ENCODE measurements at regions not wholly inside any gene's neighbourhood (a gene's known extent, or its start where the extent isn't known, plus 50 kb on each side); places are given as distances from the start of the nearest gene placed in this dataset.

DNA sequence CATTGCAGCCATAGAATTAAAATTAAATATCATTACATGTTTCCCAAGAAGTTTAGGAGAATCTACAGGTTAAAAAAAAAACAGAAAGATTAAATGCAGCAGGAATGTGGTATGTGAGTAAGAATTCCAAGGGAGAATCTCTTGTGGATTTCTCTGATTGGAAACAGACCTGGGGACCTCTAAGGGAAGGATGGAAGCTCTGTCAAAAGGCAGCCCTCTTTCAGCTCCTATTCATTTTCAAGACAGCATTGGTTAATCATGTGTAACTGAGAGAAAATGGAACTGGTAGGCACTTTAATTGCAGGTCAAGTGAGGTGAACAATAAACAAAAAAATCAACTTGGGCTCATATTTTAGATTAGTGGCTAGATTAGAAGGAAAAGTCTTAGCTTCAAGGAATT lies 81.4 kb upstream of the MTPN start:
- FAIRE-seq: no peak

DNA sequence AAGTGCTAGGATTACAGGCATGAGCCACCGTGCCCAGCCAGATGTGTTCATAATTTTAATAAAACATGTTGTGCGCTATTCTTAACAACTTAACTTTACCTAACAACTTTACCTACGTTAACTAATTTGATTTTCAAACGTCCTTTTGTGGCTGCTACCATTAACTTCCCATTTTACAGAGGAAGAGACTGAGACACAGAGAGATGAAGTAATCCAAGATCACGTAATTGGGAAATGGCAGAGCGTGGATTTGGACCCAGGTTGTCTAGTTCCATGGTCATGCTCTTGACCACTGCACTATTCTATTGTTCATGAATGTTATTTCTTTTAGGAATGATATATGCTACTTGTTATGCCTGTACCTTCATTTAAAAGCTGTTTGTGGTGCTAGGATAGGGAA lies 80.3 kb upstream of the MTPN start:
- FAIRE-seq: no peak

DNA sequence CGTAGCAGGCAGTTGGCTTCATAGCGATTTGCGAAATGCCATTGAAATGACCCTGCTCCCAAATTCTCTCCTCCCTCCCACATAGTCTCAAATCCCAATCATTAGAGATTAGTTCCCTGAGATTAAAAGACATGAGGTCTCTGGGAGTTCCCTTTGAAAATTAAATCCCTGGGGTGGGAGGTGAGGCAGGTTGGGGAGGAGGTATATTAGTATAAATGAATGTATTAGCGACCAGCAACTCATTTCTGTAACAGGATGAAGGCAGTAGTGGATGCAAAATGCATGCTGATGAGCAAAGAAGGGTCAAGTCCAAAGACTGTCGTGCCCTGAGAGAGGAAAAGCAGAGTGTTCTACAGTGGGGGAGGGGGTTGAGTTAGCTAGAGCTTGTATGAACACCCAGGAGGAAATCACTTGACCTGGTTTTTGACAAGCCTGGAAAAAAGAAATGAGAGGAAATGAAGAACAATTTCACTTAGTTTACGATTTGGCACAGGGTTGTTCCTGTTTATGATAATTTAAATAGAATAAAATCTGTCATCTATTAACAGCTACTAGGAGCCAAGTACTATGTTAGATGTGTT lies 79.6 kb upstream of the MTPN start:
- FAIRE-seq: no peak

DNA sequence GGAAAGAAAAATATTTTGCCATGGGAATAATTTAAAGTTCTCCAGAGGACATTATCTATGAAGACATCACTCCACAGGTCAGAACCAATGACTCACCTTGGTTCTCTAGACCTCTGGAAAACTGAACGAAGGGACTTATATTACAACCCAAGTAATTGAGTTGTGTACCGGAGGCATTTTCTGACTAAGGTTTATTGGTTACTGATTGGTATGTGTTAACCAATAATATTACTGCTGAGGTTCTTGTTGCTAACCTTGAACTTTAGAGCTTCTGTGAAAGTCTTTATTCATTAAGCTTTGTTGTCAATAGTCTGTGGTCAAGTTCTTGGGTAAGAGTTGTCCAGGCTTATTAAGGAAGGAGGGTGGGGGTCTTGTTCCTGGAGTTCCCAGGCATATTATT lies 78.1 kb upstream of the MTPN start:
- no peak for FAIRE-seq

DNA sequence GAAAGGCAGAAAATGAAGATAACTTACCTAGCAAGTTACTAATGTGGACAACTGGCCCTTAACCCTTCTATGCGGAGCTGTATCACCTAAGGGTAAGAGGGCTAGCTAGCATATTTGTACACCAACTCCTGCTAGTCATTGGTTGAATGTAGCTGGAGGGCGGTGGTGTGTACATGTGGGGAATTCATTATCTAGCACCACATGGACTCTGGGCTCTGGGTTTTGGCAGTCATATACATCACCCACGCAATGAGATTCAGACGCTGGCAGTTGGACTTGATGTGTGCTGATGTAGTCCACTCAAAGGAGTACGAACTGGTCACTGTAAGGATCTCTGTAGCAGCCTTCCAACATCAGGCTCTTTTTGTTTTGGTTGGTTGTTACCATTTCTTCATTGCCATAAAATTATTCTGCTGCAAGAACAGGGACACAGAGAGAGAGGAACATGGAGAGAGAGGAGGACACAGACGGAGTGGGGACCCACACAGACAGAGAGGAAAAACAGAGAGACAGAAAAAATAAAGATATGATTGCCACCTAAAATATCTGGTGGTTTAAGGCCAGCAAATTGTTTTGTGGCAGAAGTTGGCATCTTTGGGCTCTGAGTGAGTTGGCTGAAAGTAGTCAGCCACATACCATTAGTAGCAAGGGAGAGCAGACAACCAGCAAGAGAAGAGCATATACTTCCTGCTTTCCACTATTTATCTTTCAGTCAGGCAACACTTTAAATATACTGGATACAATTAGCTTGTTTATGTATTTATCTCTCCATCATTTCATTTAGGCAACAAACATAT lies 76.7 kb upstream of the MTPN start:
- no peak for FAIRE-seq

DNA sequence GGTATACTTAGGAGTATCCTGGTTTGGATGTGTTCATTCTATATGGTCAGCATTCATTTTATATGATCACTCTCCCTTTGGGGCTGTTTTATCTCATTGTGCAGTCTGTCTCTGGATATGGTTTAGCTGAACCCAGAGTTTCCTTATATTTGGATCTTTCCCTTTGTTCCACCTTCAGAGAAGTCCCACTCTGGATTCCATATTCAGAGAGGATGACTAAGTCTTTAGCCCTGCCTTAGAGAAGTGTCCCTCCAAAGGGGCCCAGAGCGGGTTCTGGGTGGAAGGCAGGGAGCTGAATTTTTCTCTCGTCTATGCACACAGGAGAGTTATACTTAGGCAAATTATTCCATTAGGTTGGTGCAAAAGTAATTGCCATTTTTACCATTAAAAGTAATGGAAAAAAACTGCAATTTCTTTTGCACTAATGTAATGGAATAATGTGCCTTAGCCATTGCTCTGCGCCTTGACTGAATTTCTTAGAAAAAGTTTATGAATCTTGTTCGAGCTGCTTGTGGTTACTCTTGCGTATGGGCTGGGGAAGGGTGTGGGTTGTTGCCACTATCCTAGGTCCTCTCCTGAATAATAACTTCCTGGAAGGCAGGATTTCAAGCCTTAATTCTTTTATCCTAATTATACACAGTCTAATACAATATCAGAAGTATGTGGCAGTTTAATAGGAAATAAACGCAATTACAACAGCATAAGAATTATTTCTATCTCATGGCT lies 74.2 kb upstream of the MTPN start:
- FAIRE-seq: no peak

DNA sequence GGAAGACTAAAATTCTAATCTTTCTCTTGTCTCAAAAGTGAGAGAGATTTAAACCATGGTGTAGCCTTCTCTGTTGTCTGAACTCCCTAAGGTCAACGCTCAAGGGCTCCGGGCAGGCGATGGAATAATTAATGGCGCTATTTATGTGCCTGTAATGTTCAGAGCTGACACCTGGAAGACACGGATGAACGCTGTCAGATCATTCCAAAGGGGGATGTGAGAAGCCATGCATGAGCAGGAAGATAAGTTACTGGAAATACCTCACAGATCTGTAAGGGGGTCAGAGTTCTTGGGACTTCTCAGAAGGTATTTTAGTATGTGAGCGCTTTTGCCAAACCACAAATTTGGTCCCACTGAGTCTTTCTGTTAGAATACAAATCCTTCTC lies 73.3 kb upstream of the MTPN start:
- no peak for FAIRE-seq

DNA sequence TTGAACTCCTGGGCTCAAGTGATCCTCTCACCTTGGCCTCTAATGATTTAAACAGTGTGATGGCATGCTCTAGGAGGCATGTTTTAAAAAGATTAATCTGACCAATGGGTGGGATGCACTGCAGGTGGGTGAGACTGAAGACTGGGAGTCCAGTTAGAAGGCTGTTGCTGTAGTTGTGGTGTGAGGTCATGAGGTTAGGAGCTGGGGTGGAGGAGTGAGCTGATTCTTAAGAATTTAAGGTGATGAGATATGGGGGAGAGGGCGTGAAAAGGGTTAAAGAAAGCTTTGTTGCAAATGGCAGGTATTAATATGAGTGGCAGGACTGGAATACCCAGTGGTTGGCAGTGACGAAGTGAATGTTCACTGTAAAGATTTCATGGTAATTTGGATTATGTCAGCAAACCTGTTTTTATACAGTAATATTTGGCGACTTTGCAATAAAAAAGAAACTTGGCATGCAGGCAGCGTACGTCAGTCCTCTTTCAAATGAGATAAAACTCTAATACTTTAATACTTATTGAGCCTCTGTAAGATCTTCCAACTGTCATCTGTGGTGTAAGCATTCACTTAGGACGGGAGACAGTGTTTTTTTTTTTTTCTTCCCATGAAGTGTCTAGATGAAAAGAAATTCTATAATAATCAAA lies 72.8 kb upstream of the MTPN start:
- no peak for FAIRE-seq

DNA sequence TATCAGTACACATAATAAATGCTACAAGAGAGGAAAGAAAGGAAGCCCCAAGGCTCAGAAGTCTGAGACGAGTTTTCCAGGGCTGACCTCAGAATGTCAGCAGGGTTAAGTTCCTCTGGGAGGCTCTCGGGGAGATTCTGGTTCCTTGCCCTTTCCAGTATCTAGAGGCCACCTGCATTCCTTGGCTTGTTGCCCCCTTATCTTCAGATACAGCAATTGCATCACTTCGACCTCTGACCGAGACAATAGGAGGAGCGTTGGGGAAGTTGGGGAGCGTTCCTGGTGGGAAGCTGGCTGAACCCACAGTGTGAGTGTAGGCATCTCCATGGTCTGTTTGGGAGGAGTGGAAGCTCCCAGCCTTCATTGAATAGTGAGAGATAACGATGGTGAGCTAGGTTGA lies 72.0 kb upstream of the MTPN start:
- FAIRE-seq: no peak

DNA sequence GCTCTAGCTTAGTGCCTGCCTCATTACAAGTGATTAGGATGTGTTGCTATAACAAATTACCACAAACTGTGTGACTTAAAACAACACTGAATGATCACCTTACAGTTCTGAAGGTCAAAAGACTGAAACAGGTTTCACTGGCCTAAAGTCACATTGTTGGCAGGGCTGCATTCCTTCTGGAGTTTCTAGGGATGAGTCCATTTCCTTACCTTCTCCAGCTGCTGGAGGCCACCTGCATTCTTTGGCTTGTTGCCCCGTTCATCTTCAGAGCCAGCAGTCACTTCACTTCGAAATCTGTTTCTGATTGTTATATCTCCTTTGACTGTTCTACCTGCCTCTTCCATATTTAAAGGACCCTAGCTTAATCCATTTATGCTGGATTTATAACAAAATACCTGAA lies 69.4 kb upstream of the MTPN start:
- no peak for FAIRE-seq

DNA sequence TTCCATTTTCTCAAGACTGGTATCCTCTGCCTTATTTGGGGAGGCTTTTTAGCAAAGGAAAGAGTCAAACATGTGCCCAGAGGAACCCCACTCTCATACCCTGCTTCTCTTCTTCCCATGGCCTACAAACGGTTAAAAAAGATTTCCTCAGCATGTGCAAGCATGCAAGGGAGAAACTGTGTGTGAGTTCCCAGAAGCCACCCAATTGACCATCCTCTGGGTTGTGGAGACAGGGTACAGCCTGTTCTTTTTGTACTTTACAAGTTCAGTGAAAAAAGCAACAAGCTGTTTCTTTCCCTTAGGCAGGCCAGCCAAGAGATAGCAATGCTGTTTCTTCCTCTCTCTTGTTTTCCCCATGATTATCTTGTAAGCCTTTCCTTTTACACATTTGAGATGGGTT lies 68.8 kb upstream of the MTPN start:
- FAIRE-seq: no peak

DNA sequence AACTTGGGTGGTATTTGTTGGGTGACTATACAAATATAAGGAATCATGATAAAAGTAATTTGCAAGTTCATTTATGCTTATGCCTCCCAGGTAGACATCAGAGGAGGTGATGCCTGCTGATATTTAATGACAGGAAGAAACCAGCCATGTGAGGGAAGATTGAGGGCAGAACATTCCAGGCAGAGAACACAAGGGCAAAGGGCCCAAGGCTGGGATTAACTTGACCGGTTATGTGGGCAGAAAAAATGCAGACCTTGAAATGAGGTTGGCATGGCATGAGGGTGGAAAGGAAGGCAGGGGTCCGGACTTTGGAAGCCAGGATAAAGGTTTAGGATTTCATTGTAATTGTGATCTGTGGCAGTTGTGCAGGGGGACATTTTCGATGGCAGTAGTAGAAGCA lies 68.0 kb upstream of the MTPN start:
- FAIRE-seq: no peak

DNA sequence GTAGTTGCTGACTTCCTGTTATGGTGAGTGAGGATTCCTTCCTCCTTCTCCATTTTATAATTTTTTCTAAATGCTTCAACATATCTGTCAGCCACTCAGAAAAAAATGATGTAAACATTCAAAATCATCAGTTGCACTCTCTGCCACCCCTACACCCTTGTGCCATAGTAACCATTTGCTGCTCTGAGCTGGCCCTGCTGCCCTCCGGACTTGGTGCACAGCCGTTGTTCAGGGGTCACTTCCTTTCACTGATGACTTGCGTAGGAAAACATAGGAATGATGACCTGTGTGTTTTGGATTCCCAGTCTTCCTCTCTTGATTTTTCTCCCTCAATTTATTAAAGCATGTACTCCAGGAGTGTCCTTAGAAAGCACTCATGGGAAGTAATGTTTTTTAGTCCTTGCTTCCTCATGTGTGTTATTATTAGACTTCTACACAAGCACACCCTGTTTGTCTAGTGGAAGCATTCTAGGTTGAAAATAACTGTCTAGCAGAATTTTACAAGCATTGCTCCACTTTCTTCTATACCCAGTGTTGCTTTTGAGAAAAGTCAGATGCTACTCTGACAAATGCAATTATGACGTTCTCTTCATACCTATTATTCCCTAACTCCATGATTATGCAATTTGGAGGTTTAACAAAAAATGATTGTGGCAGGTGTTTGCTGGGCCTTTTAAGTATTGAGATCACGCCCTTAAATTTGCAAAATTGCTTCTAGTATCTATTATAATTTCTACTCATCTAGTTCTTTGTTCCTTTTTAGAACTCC lies 62.6 kb upstream of the MTPN start:
- FAIRE-seq: no peak

DNA sequence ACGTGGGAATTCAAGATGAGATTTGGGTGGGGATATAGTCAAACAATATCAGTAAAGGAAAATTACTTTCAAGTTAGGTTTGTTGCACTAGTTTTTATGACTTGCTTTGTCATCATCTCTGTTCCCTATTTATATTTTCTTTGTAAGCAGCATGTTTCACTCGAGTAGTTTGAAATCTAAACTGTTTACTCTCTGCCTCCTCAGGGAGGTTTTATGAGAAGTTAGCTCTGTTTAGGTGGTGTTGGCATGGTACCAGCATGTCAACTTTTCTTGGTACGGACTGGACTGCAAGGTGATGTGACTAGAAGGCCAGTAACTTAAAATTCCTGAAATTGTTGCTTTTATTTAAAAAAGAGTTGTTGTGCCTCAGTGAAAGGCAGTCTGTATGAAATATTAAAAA lies 59.2 kb upstream of the MTPN start:
- no peak for FAIRE-seq

DNA sequence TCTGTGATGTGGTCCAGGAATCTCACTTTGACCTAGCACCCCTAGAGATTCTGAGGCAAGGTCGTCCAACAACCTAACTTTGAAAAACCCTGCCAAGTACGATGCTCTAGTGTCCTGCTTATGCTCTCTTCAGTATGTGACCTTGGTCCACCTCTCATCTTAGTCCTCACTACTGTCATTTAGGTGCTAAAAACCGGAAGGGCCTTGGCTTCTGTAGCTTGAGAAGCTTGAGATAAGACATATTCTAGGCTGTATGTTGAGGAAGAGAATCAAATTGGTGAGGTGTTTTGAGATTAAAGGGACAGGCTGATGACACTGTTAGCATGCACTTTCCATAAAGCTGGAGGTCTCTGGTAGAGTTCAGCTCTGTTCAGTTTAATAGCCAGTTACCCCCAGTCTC lies 57.0 kb upstream of the MTPN start:
- FAIRE-seq: no peak

DNA sequence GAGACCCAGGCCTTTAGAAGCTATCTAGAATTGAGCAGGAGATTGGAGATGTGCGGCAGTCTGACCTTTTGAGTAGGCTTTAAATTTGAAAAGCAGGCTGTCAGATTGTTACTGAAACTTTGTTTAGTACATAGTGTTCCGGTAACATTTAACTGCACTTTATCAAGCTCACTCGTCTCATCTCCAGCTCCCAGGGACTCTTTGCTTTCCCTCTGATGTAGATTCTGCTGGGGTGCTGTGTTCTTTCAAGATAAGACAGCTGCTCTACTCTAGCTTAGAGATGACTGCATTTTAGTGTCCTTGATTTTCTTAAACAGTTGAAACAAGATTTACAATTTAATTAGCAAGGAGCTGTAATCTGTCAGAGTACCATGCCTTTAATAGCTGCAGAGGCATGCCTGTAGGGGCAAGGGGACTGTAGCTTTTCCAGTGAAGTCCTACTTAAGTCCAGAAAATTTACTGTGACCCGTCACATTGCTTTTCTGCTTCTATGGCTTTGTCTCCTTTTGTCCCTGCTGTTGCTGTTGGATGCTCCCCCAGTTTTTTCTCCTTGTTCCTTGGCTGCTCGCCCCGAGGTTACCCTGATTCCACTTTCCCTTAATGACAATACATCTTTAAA lies 56.4 kb upstream of the MTPN start:
- FAIRE-seq: no peak

DNA sequence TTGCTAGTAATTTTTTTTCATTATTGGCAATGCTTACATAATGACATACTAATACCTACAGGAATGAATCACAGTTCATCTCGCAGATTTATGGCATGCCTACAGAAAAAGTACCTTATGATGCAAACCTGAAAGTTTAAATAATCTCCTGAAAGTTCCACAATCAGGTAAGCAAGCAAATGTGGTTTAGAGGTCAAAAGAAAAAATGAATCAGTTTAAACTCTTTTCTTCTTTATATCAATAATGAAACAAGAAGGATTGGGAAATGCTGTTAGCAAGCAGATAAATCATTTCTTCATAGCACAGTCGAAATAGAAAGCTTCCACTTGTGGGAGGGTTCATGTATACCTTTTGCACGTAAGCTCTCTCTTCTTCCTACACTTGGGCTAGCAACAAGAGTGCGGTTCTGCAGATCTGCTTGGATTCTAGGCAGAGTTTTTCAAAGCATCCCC lies 53.7 kb upstream of the MTPN start:
- FAIRE-seq: no peak

DNA sequence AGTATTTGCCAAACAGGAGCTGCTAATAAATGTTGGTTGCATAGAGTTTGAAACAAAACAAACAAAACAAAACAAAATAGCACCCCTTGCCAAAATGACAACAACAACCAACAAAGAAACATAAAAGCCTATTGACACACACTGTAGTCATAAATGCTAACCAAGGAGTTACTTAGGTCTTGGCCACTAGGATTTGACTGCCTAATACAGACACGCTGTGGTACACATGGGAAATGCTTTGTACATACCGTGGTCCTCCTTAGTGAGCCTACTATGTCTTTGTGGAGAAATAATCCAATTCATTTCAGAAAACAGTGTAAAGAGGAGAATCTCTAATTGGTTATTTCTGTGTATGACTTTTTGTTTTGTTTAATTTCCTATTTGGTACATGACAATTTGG lies 53.2 kb upstream of the MTPN start:
- FAIRE-seq: no peak

DNA sequence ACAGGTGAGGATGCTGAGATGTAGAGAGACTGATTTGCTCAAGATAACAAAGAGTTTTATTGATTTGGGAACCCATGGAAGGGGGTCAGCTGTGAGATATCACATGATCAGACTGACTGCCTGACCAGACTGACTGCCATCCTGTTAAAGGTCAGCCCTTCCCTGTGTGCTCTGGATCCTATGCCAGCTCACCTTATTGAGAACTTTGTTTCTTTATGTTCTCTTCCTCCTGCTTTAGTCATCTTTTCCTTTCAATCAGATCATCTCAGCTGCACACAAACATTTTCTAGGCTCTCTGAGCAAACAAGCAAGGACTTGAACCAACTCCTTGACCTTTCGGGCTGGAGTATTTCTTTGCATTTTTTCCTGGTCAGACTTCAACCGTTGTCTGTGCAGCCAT lies 50.0 kb upstream of the MTPN start:
- FAIRE-seq: no peak

Data from A204.1 (cell line).